ENCODE measurements at regions not wholly inside any gene's neighbourhood (a gene's known extent, or its start where the extent isn't known, plus 50 kb on each side); places are given as distances from the start of the nearest gene placed in this dataset.

GRCh38 chr9:7975336-7975735 lies 175.8 kb upstream of the DMAC1 start:
- no peak overlapping the region for H3K4me3 ChIP-seq (ENCODE audit: control insufficient read depth, low read depth, low read length)
- DNase-seq (ENCODE audit: low read depth): no peak
- no peak for TF ChIP-seq CTCF (conservative IDR thresholded peaks at IDR 0.05; ENCODE audit: control insufficient read depth, insufficient read depth, low read depth, low read length)

GRCh38 chr9:7974335-7974960 lies 174.9 kb upstream of the DMAC1 start:
- DNase-seq (ENCODE audit: low read depth): no peak
- no peak overlapping the region for H3K4me3 ChIP-seq (ENCODE audit: control insufficient read depth, low read depth, low read length)
- TF ChIP-seq CTCF (conservative IDR thresholded peaks at IDR 0.05; ENCODE audit: control insufficient read depth, insufficient read depth, low read depth, low read length): no peak

GRCh38 chr9:7973123-7973522 lies 173.5 kb upstream of the DMAC1 start:
- no peak for TF ChIP-seq CTCF (conservative IDR thresholded peaks at IDR 0.05; ENCODE audit: control insufficient read depth, insufficient read depth, low read depth, low read length)
- no peak overlapping the region for H3K4me3 ChIP-seq (ENCODE audit: control insufficient read depth, low read depth, low read length)
- DNase-seq (ENCODE audit: low read depth): no peak

- TF ChIP-seq CTCF (conservative IDR thresholded peaks at IDR 0.05; ENCODE audit: control insufficient read depth, insufficient read depth, low read depth, low read length): no peak
- no peak overlapping the region for H3K4me3 ChIP-seq (ENCODE audit: control insufficient read depth, low read depth, low read length)
- peak; percentile 57 for DNase-seq (ENCODE audit: low read depth)
These were observed 171.2 kb upstream of the DMAC1 start for GRCh38 chr9:7970681-7971330.

- H3K4me3 ChIP-seq (ENCODE audit: control insufficient read depth, low read depth, low read length): no peak overlapping the region
- no peak for DNase-seq (ENCODE audit: low read depth)
- no peak for TF ChIP-seq CTCF (conservative IDR thresholded peaks at IDR 0.05; ENCODE audit: control insufficient read depth, insufficient read depth, low read depth, low read length)
These were observed 169.1 kb upstream of the DMAC1 start for GRCh38 chr9:7968687-7969086.

- no peak for TF ChIP-seq CTCF (conservative IDR thresholded peaks at IDR 0.05; ENCODE audit: control insufficient read depth, insufficient read depth, low read depth, low read length)
- DNase-seq (ENCODE audit: low read depth): no peak
- H3K4me3 ChIP-seq (ENCODE audit: control insufficient read depth, low read depth, low read length): no peak overlapping the region
These were observed 168.3 kb upstream of the DMAC1 start for GRCh38 chr9:7967851-7968250.

All from fibroblast of mammary gland (primary cell).